Raji (cell line): ENCODE measurements at regions not wholly inside any gene's neighbourhood (a gene's known extent, or its start where the extent isn't known, plus 50 kb on each side); places are given as distances from the start of the nearest gene placed in this dataset.

Experiments
- POLR2A ChIP-seq: IDR thresholded peaks from 2 replicates; pipeline ENCODE4 v1.6.1; 2011; ENCODE audit warnings: low read depth, low read length, control low read depth; ENCODE audit not compliant: insufficient read depth

DNA sequence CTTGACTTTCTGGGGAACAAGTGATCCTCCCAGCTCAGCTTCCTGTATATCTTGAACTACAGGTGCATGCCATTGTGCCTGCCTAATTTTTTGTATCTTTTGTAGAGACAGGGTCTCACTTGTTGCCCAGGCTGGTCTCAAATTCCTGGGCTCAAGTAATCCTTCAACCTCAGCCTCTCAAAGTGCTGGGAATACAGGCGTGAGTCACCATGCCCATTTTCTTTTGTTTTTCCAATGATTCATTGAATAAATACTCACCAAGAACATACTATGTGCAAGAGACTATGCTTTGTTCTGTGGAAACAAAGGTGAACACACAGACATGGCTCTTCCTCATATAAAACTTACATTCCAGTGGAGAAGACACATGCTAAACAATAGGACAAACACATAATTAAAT lies 407.8 kb upstream of the DAB1 start:
- TF ChIP-seq POLR2A, result no peak

GRCh38 chr1:57826535-57826934 lies 402.7 kb upstream of the DAB1 start:
- TF ChIP-seq POLR2A, result no peak

- no peak for TF ChIP-seq POLR2A
These were observed 400.7 kb upstream of the DAB1 start for GRCh38 chr1:57824535-57824934.

GRCh38 chr1:57820356-57821095 lies 396.7 kb upstream of the DAB1 start:
- TF ChIP-seq POLR2A, result no peak

- TF ChIP-seq POLR2A, result no peak
These were observed 396.0 kb upstream of the DAB1 start for GRCh38 chr1:57819893-57820292.

DNA sequence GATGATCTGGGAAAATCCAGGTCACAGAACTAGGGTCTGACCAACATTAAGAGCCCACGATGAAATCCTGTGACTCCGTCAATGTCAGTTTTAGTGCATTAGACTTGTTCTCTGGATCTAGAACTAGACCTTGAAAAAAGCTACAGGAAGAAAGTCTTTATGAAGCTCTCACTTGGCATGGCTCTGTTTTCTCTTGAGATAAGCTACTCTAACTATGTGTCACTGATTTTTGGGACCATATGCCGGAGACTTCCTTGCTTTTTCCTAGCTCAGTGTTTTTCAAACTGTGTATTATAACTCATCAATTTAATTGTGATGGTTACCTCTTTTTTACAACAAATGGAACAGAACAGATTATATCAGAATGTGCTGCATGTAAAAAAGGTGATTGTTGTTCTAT lies 379.7 kb upstream of the DAB1 start:
- TF ChIP-seq POLR2A, result no peak

DNA sequence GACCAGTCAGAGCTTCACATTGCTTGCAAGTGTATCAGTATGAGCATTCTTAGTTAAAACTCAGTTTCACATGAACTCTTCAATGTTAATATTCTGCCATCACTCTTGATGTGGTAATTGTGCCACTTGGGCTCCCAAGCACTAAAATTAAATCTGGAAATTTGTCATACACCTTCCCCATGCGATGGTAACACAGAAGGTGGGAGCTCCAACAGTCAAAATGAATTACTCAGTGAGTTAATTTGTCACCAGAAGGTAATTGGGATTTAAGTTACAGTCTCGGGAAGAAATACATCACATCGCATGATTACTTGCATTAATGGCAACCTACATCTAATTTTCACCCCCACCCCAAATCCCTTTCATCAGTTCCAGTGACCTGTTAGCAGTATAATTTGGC lies 376.5 kb upstream of the DAB1 start:
- TF ChIP-seq POLR2A, result no peak

DNA sequence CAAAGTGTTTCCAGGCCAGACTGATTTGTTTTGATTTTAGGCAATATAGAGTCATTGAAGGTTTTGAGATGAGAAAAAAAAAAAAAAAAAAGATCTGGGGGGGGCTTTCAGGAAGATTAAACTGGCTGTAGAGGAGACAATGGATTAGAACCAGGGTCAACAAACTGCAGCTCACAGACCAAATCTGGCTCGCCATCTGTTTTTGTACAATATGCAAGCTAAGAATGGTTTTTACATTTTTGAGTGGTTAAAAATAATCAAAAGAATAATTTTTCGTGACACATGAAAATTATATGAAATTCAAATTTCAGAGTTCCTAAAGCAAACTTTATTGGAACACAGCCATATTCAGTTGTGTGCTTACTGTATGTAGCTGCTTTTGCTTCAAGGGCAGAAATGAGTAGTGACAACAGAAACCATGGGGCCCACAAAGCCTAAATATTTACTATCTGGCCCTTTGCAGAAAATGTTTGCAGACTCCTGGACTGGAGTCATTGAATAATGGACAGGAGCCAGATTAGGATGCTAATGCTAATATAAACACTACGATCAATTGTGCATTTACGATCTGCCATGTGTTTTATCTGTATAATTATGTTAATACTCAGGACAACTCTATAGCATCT lies 375.7 kb upstream of the DAB1 start:
- no peak for TF ChIP-seq POLR2A

DNA sequence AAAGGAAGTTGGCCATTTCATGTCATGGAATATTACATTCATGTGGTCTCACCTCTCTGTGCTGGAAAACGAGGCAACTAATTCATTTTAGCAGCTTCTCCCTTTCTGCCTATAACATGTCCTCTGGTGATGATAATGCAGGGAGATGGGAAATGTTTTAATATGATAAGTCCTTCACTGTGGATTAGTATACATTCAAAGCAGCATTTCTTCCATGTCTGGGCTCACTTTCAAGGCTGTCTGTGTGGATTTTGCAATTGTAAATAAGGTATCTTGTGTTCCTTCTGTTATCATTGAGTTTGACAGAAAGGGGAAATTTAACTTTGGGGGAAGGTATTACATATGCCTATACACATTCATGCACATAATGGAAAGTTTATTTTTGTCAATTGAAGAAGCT lies 374.7 kb upstream of the DAB1 start:
- no peak for TF ChIP-seq POLR2A

- no peak for TF ChIP-seq POLR2A
These were observed 373.2 kb upstream of the DAB1 start for GRCh38 chr1:57797084-57797483.

DNA sequence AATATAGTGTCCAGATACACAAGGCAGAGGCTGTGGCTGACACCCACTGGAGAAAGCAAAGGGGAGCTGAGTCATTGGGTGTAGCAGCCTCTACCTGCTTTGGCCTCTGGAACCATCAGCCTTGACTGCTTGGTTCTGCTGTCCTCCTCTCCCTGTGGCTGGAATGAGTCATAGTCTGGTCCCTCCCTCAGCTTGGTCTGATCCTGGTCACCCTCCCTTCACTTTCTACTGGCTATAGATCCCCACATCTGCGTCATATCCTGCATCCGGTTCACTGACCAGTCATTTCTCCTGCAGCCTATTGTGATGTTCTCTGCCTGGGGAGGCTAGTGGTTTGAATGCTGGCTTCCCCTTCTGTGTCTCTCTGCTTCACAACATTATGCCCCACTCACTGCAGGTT lies 372.8 kb upstream of the DAB1 start:
- TF ChIP-seq POLR2A, result no peak

GRCh38 chr1:57795886-57796285 lies 372.0 kb upstream of the DAB1 start:
- TF ChIP-seq POLR2A, result no peak

- no peak for TF ChIP-seq POLR2A
These were observed 370.2 kb upstream of the DAB1 start for GRCh38 chr1:57794078-57794477.

- TF ChIP-seq POLR2A, result no peak
These were observed 367.6 kb upstream of the DAB1 start for GRCh38 chr1:57791497-57791896.

GRCh38 chr1:57789936-57790335 lies 366.1 kb upstream of the DAB1 start:
- TF ChIP-seq POLR2A, result no peak

DNA sequence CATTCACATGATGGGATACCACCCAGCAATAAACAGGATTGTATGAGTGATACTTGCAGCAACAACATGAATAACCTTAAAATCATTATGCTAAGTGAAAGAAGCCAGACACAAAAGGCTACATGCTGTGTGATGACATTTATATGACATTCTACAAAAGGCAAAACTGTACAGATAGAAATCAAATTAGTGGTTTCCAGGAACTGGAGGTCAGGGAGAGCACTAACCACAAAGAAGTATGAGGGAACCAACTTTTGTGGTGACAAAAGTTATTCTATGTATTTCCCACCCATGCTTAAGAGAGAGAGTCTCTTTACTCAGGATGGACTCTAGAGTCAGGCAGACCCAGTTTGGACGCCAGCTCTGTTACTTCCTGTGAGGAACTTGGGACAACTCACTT lies 364.5 kb upstream of the DAB1 start:
- no peak for TF ChIP-seq POLR2A

- no peak for TF ChIP-seq POLR2A
These were observed 360.5 kb upstream of the DAB1 start for GRCh38 chr1:57784356-57784755.
